GM18507 (cell line): ENCODE measurements at regions not wholly inside any gene's neighbourhood (a gene's known extent, or its start where the extent isn't known, plus 50 kb on each side); places are given as distances from the start of the nearest gene placed in this dataset.
"Not testable (repeated sequence)": the region's sequence is repeated elsewhere in the genome, so short reads cannot be mapped to it uniquely, and the experiment has no call there.

Source experiments
- DNase-seq: peaks from one replicate; pipeline ENCODE4 v3.0.0; 2011; ENCODE audit warnings: low read depth; ENCODE audit not compliant: insufficient read length; ENCODE audit errors: extremely low spot score
- FAIRE-seq: peaks from 2 replicates; lab custom pipeline; 2011; peaks lifted over from hg19 to GRCh38; lab: Jason Lieb, UNC

- DNase-seq: no peak
- FAIRE-seq: no peak
These were observed 99.3 kb upstream of the NIPBL start for GRCh38 chr5:36777105-36777757.

GRCh38 chr5:36778336-36778735, 98.2 kb upstream of the NIPBL start:
- FAIRE-seq (no peak), DNase-seq (no peak)

- DNase-seq, FAIRE-seq: not testable (repeated sequence)
These were observed 94.0 kb upstream of the NIPBL start for GRCh38 chr5:36782612-36783011.

- DNase-seq: no peak
- no peak for FAIRE-seq
These were observed 90.0 kb upstream of the NIPBL start for GRCh38 chr5:36786448-36787012.

- no peak for DNase-seq
- no peak for FAIRE-seq
These were observed 89.0 kb upstream of the NIPBL start for GRCh38 chr5:36787365-36788093.

- no peak for FAIRE-seq
These were observed 85.7 kb upstream of the NIPBL start for GRCh38 chr5:36790847-36791246.

GRCh38 chr5:36792560-36793180, 83.9 kb upstream of the NIPBL start:
- no peak for FAIRE-seq

More at GRCh38 chr5:36790847-36791246, 85.7 kb upstream of the NIPBL start:
- DNase-seq: no peak

GRCh38 chr5:36795366-36795765, 81.2 kb upstream of the NIPBL start:
- no peak for DNase-seq
- FAIRE-seq: no peak

More at GRCh38 chr5:36792560-36793180, 83.9 kb upstream of the NIPBL start:
- no peak for DNase-seq

GRCh38 chr5:36796155-36796554, 80.4 kb upstream of the NIPBL start:
- DNase-seq (no peak), FAIRE-seq (no peak)

- FAIRE-seq: no peak
- no peak for DNase-seq
These were observed 75.0 kb upstream of the NIPBL start for GRCh38 chr5:36801523-36801922.

- no peak for DNase-seq
- no peak for FAIRE-seq
These were observed 74.4 kb upstream of the NIPBL start for GRCh38 chr5:36802187-36802586.

GRCh38 chr5:36813249-36813648, 63.3 kb upstream of the NIPBL start:
- DNase-seq, FAIRE-seq: not testable (repeated sequence)

- FAIRE-seq: no peak
- DNase-seq: no peak
These were observed 60.7 kb upstream of the NIPBL start for GRCh38 chr5:36815871-36816270.

- DNase-seq (no peak), FAIRE-seq (no peak)
These were observed 55.7 kb upstream of the NIPBL start for GRCh38 chr5:36820900-36821299.

GRCh38 chr5:36826694-36827093, 49.9 kb upstream of the NIPBL start:
- no peak for FAIRE-seq

More at GRCh38 chr5:36826694-36827093, 49.9 kb upstream of the NIPBL start:
- DNase-seq: no peak
